Neutrophil (primary cell): ENCODE measurements at regions not wholly inside any gene's neighbourhood (a gene's known extent, or its start where the extent isn't known, plus 50 kb on each side); places are given as distances from the start of the nearest gene placed in this dataset.

Experiments
- H3K27ac ChIP-seq: fragments of 200-600 bp; sonication (generic); 2 replicates; pipeline ENCODE4 v1.5.1; 2016; ENCODE audit warnings: mild to moderate bottlenecking, moderate library complexity
- H3K27me3 ChIP-seq: fragments of 200-600 bp; sonication (generic); 2 replicates; pipeline ENCODE4 v1.6.0; 2016; ENCODE audit warnings: mild to moderate bottlenecking
- H3K36me3 ChIP-seq: fragments of 200-600 bp; sonication (generic); 2 replicates; pipeline ENCODE4 v1.5.1; 2017
- H3K4me1 ChIP-seq, 2 experiments: fragments of 200-600 bp in 1 of 2; sonication (generic) in 1 of 2; 1 replicate in 1 of 2; 2 replicates in 1 of 2; pipeline versions ENCODE4 v1.5.1 to v1.6.1; 2013 to 2016; ENCODE audit warnings: low read depth in 1 of 2, low read length in 1 of 2, mild to moderate bottlenecking in 1 of 2, moderate library complexity in 1 of 2; ENCODE audit not compliant: control insufficient read depth in 1 of 2, insufficient read depth in 1 of 2
- H3K4me3 ChIP-seq, 2 experiments: fragments of 200-600 bp in 1 of 2; sonication (generic) in 1 of 2; 1 replicate in 1 of 2; 2 replicates in 1 of 2; pipeline ENCODE4 v1.5.1; 2013 to 2016; ENCODE audit warnings: low read depth in 1 of 2, low read length in 1 of 2, mild to moderate bottlenecking in 1 of 2, moderate library complexity in 1 of 2
- H3K9me3 ChIP-seq: fragments of 200-600 bp; sonication (generic); 2 replicates; pipeline ENCODE4 v1.5.1; 2016
- TF ChIP-seq, protein P1 (sequence below): fragments of 200-600 bp; sonication (generic); IDR thresholded peaks from 2 replicates; pipeline ENCODE4 v1.5.1; 2016; ENCODE audit warnings: antibody characterized with exemption

DNA sequence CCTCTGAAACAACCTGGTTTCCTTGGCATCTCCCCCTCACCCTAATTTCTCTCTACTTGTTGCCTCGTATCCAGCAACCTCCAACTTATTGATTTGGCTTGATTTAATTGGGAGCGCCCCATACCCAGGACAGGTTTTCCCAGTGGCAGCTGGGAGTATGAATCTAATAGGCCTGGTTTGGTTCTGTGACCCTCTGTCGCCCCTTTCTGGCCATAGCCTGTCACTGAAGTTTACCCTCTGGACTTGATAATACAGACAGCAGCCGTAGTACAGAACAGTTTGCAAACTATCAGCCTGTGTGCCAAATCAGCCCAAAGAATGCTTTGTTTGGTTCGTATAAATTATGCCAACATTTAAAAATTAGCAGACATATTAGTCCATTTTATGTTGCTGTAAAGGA lies 525.1 kb upstream of the GOLIM4 start:
- Histone ChIP-seq H3K27me3 (no peaks in the 10 kb centered on the region), H3K36me3 (no peaks in the 10 kb centered on the region), H3K4me3 (no peak overlapping the region), H3K9me3 (no peaks in the 10 kb centered on the region), H3K27ac (no peak overlapping the region), H3K4me1 (no peaks in the 10 kb centered on the region)
- TF ChIP-seq, protein P1, sequence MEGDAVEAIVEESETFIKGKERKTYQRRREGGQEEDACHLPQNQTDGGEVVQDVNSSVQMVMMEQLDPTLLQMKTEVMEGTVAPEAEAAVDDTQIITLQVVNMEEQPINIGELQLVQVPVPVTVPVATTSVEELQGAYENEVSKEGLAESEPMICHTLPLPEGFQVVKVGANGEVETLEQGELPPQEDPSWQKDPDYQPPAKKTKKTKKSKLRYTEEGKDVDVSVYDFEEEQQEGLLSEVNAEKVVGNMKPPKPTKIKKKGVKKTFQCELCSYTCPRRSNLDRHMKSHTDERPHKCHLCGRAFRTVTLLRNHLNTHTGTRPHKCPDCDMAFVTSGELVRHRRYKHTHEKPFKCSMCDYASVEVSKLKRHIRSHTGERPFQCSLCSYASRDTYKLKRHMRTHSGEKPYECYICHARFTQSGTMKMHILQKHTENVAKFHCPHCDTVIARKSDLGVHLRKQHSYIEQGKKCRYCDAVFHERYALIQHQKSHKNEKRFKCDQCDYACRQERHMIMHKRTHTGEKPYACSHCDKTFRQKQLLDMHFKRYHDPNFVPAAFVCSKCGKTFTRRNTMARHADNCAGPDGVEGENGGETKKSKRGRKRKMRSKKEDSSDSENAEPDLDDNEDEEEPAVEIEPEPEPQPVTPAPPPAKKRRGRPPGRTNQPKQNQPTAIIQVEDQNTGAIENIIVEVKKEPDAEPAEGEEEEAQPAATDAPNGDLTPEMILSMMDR = no peak

DNA sequence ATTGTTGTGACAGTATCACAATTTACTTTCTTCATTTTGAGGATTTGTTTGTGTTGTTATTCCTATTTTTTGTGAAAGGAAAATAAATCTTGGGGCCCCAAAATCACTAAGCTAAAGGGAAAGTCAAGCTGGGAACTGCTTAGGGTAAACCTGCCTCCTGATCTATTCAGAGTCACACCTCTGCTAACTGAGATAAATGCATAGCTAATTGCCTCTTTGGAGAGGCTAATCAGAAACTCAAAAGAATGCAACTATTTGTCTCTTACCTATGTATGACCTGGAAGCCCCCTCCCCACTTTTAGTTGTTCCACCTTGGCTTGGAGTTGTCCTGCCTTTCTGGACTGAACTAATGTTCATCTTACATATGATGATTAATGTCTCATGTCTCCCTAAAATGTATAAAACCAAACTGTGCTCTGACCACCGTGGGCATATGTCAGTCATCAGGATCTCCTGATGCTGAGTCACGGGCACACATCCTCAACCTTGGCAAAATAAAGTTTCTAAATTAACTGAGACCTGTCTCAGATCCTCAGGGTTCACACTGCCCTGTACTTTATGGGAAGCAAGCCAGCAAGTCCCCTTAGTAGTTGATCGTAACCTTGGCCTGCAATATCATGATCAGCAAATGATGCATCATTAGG lies 523.2 kb upstream of the GOLIM4 start:
- Histone ChIP-seq H3K27me3 (no peaks in the 10 kb centered on the region), H3K27ac (no peak overlapping the region), H3K4me3 (no peak overlapping the region), H3K9me3 (no peaks in the 10 kb centered on the region), H3K36me3 (no peaks in the 10 kb centered on the region), H3K4me1 (no peaks in the 10 kb centered on the region)
- TF ChIP-seq, protein P1 = no peak

DNA sequence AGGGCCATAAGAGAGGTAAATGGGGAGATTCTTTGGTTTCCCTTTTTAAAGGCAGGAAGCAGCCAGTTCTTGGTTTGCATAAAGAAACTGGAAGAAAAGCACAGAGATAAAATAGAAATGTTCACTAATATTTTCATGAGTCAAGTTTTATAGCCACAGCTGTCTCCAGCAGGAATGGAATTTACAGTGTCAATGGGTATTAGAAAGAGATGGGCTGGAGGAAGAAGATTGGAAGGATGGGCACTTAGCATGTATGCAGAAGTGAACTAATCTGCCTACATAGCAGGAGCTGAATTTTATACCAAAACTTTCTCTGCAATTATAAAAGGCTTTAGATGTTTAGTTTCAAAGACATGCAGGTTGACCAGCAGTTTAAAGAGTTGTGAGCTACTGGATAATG lies 521.9 kb upstream of the GOLIM4 start:
- Histone ChIP-seq H3K27me3 (no peaks in the 10 kb centered on the region), H3K4me3 (no peak overlapping the region), H3K4me1 (no peaks in the 10 kb centered on the region), H3K27ac (no peak overlapping the region), H3K36me3 (no peaks in the 10 kb centered on the region), H3K9me3 (no peaks in the 10 kb centered on the region)
- TF ChIP-seq, protein P1 = no peak

DNA sequence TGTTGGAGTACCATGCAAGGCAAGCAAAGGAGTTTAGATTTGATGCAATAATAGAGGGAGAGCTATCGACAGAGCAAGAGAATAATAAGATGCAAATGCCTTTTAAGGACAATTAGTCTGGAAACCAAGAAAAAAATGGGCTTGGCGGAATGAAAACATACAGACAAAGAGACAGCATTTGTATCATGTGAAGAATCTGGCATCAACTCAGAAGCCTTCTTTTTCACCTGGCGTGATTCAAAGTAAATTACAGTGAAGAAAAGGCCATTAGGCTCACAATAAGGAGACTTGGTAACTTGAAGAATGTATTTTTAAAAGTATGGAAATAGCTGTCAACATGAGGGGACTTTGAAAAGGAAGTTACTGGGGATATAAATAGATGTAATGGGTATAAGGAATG lies 521.2 kb upstream of the GOLIM4 start:
- TF ChIP-seq, protein P1 = no peak
- Histone ChIP-seq H3K27ac (no peak overlapping the region), H3K9me3 (no peaks in the 10 kb centered on the region), H3K4me1 (no peaks in the 10 kb centered on the region), H3K36me3 (no peaks in the 10 kb centered on the region), H3K4me3 (no peak overlapping the region), H3K27me3 (no peaks in the 10 kb centered on the region)

DNA sequence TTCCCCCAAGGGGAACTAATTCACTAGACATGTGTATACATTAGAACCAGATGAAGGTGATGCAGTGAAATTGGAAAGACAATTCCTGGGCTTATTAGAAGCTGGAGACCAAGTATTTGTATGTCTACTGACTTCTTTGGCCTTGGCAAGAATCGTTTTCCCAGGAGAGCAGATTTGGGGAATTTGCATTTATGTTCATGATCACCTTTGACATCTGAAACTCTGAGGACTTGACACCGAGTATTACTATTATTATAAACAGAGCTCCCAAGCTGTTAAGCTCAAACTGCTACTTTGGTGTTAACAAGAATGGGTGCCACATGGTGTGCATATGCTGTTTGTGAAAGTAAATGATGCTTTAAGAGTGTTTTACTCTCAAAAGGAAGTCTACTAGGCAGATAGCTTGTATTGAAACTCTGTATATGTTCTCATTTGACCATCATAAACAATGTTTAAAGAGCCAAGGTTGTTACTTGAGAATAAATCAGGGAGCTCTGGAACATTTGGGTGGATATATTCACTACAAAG lies 519.8 kb upstream of the GOLIM4 start:
- Histone ChIP-seq H3K36me3 (no peaks in the 10 kb centered on the region), H3K4me1 (no peaks in the 10 kb centered on the region), H3K27ac (no peak overlapping the region), H3K9me3 (no peaks in the 10 kb centered on the region), H3K4me3 (no peak overlapping the region), H3K27me3 (no peaks in the 10 kb centered on the region)
- TF ChIP-seq, protein P1 = no peak
